B cell (primary cell): ENCODE measurements at regions not wholly inside any gene's neighbourhood (a gene's known extent, or its start where the extent isn't known, plus 50 kb on each side); places are given as distances from the start of the nearest gene placed in this dataset.

Experiments used
- ATAC-seq: fragments of 200-7000 bp; cut with Tn5 transposase; one replicate; pipeline ENCODE4 v1.10.0; 2021; ENCODE audit warnings: low read depth, mild to moderate bottlenecking, moderate number of reproducible peaks, moderate library complexity
- CTCF ChIA-PET: fragments of 350-600 bp; sonication (Branson Sonifier 250); formaldehyde crosslinking; loops from one replicate; lab custom pipeline; 2021; ENCODE audit warnings: antibody characterized with exemption, inconsistent platforms; lab: Charles Lee
- POLR2A ChIA-PET: fragments of 350-600 bp; sonication (Branson Sonifier 250); formaldehyde crosslinking; loops from one replicate; lab custom pipeline; 2021; ENCODE audit warnings: antibody characterized with exemption; lab: Charles Lee
- DNase-seq: peaks from one replicate; pipeline ENCODE4 v3.0.0; 2013
- H2AFZ ChIP-seq: 2 replicates; pipeline ENCODE4 v1.6.1; 2012; ENCODE audit warnings: mild to moderate bottlenecking, low read depth, low read length; ENCODE audit not compliant: insufficient read depth, poor library complexity, severe bottlenecking
- H3K27ac ChIP-seq, 2 donors: 1 replicate in 1 of 2; 2 replicates in 1 of 2; pipeline ENCODE4 v1.5.1; 2012 to 2013; ENCODE audit warnings: low read length in 2 of 2, mild to moderate bottlenecking in 2 of 2, moderate library complexity in 1 of 2
- H3K27me3 ChIP-seq, 4 experiments: fragments of 200-600 bp in 1 of 4; sonication (generic) in 1 of 4; replicated peaks in 1 of 4; 1 replicate in 2 of 4; 2 replicates in 2 of 4; pipeline versions ENCODE4 v1.6.1 to v1.7.0; 2013 to 2016; ENCODE audit warnings: low read length in 3 of 4, mild to moderate bottlenecking in 2 of 4, mixed read lengths in 1 of 4, moderate library complexity in 1 of 4; ENCODE audit not compliant: insufficient read depth in 4 of 4, control insufficient read depth in 3 of 4; ENCODE audit errors: control extremely low read depth in 1 of 4
- H3K36me3 ChIP-seq, 2 experiments: replicated peaks in 1 of 2; 1 replicate in 1 of 2; 2 replicates in 1 of 2; pipeline versions ENCODE4 v1.6.1 to v1.7.1; 2013; ENCODE audit warnings: low read length in 1 of 2; ENCODE audit not compliant: insufficient read depth in 2 of 2, control insufficient read depth in 1 of 2; ENCODE audit errors: control extremely low read depth in 1 of 2, extremely low read depth in 1 of 2
- H3K4me1 ChIP-seq, 2 donors: fragments of 200-600 bp in 1 of 2; sonication (generic) in 1 of 2; 1 replicate in 1 of 2; 2 replicates in 1 of 2; pipeline versions ENCODE4 v1.5.1 to v1.6.1; 2013 to 2017; ENCODE audit warnings: low read length in 2 of 2; ENCODE audit not compliant: control insufficient read depth in 2 of 2, insufficient read depth in 2 of 2
- H3K4me2 ChIP-seq: replicated peaks from 2 replicates; pipeline ENCODE3; 2012; ENCODE audit warnings: mild to moderate bottlenecking, low read depth, low read length; ENCODE audit not compliant: poor library complexity, severe bottlenecking
- H3K4me3 ChIP-seq, 5 experiments: fragments of 200-600 bp in 1 of 5; sonication (generic) in 1 of 5; 1 replicate in 3 of 5; 2 replicates in 2 of 5; pipeline versions ENCODE4 v1.5.1 to v1.7.0; 2011 to 2016; ENCODE audit warnings: low read length in 4 of 5, mild to moderate bottlenecking in 4 of 5, low read depth in 2 of 5, control low read depth in 1 of 5, moderate library complexity in 1 of 5; ENCODE audit not compliant: insufficient read depth in 1 of 5; ENCODE audit errors: control extremely low read depth in 1 of 5, extremely low read depth in 1 of 5
- H3K79me2 ChIP-seq: fragments of 200-600 bp; sonication (generic); one replicate; pipeline ENCODE4 v1.6.0; 2016; ENCODE audit warnings: low read length; ENCODE audit not compliant: control insufficient read depth, insufficient read depth
- H3K9ac ChIP-seq: fragments of 200-600 bp; sonication (generic); 2 replicates; pipeline ENCODE4 v1.6.1; 2017; ENCODE audit warnings: mild to moderate bottlenecking, low read length, moderate library complexity
- H3K9me3 ChIP-seq, 3 donors: one replicate each; pipeline versions ENCODE4 v1.6.1 to v1.7.1; 2013; ENCODE audit warnings: low read length in 2 of 3; ENCODE audit not compliant: control insufficient read depth in 2 of 3, insufficient read depth in 1 of 3; ENCODE audit errors: control extremely low read depth in 1 of 3
- H4K20me1 ChIP-seq: 2 replicates; pipeline ENCODE4 v1.6.0; 2012; ENCODE audit warnings: mild to moderate bottlenecking, low read length; ENCODE audit not compliant: insufficient read depth, control insufficient read depth, poor library complexity, severe bottlenecking
- H3K27ac Mint-ChIP-seq: one replicate; pipeline ENCODE4 v1.8.0; 2021; ENCODE audit warnings: mixed read lengths
- H3K27me3 Mint-ChIP-seq: one replicate; pipeline ENCODE4 v1.8.0; 2021; ENCODE audit warnings: mixed read lengths
- H3K4me1 Mint-ChIP-seq: one replicate; pipeline ENCODE4 v1.8.0; 2021; ENCODE audit warnings: mixed read lengths
- H3K4me3 Mint-ChIP-seq: one replicate; pipeline ENCODE4 v1.8.0; 2021; ENCODE audit warnings: mixed read lengths
- H3K9me3 Mint-ChIP-seq: one replicate; pipeline ENCODE4 v1.8.0; 2022; ENCODE audit warnings: mixed read lengths; ENCODE audit not compliant: insufficient read depth
- EZH2 ChIP-seq: IDR thresholded peaks from 2 replicates; pipeline ENCODE4 v1.6.1; 2012; ENCODE audit warnings: borderline replicate concordance, low read depth, mild to moderate bottlenecking, moderate library complexity, low read length; ENCODE audit not compliant: insufficient read depth, poor library complexity, severe bottlenecking
- WGBS: methylation state at CpG from one replicate; pipeline ENCODE4 v1.1.5; 2013; ENCODE audit warnings: missing lambda C conversion rate; ENCODE audit not compliant: insufficient coverage; 5-methylcytosine and 5-hydroxymethylcytosine counted together
- intact Hi-C: fragments of 100-400 bp; cut with micrococcal nuclease; formaldehyde crosslinking; loops from one replicate; pipeline ENCODE4 v1.10.0; 2022
- TF ChIP-seq, protein P1 (sequence below): fragments of 200-600 bp; IDR thresholded peaks from one replicate; pipeline ENCODE4 v1.8.0; 2022; ENCODE audit warnings: antibody characterized with exemption, mild to moderate bottlenecking

DNA sequence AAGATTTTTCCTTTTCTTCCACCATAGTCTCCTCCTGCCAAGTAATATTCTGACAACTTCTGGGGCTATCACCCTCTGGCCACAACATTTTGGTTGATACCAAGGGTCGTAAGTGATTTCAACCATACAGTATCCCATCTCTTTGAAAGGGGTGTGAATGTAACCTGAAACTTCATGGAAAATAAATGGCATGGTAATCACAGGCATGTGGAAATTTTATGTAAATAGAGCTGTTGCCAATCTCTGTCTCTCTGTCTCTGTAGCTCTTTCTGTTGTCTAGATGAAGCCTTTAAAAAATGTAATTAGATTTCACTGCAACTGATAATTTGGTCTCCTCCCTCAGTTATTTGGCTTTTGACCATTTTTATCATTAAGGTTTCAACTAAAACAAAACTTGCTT lies 125.6 kb upstream of the RPRM start:
- H3K4me1 ChIP-seq = no peaks in the 10 kb centered on the region
- no peak overlapping the region for H3K27ac ChIP-seq
- DNase-seq (no peak), ATAC-seq (no peak)
- no peak overlapping the region for H3K4me3 Mint-ChIP-seq
- H3K9ac ChIP-seq = no peak overlapping the region
- ChIA-PET CTCF (no interaction called here), POLR2A (no interaction called here)
- no peaks in the 10 kb centered on the region for H3K27me3 Mint-ChIP-seq
- no peak overlapping the region for H2AFZ ChIP-seq
- intact Hi-C loops = no loop called here
- no peaks in the 10 kb centered on the region for H3K27me3 ChIP-seq
- no peak overlapping the region for H3K27ac Mint-ChIP-seq
- no peak overlapping the region for H3K4me3 ChIP-seq
- no peaks in the 10 kb centered on the region for H3K9me3 ChIP-seq
- H3K4me1 Mint-ChIP-seq = no peaks in the 10 kb centered on the region
- H3K79me2 ChIP-seq = no peaks in the 10 kb centered on the region
- TF ChIP-seq, protein P1, sequence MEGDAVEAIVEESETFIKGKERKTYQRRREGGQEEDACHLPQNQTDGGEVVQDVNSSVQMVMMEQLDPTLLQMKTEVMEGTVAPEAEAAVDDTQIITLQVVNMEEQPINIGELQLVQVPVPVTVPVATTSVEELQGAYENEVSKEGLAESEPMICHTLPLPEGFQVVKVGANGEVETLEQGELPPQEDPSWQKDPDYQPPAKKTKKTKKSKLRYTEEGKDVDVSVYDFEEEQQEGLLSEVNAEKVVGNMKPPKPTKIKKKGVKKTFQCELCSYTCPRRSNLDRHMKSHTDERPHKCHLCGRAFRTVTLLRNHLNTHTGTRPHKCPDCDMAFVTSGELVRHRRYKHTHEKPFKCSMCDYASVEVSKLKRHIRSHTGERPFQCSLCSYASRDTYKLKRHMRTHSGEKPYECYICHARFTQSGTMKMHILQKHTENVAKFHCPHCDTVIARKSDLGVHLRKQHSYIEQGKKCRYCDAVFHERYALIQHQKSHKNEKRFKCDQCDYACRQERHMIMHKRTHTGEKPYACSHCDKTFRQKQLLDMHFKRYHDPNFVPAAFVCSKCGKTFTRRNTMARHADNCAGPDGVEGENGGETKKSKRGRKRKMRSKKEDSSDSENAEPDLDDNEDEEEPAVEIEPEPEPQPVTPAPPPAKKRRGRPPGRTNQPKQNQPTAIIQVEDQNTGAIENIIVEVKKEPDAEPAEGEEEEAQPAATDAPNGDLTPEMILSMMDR = no peak
- no peak for TF ChIP-seq EZH2
- H3K9me3 Mint-ChIP-seq = no peaks in the 10 kb centered on the region
- H3K36me3 ChIP-seq = no peaks in the 10 kb centered on the region
- no peak overlapping the region for H3K4me2 ChIP-seq
- H4K20me1 ChIP-seq = no peaks in the 10 kb centered on the region
- no CpG with 5 or more reads among the region's 1 CpG for WGBS

DNA sequence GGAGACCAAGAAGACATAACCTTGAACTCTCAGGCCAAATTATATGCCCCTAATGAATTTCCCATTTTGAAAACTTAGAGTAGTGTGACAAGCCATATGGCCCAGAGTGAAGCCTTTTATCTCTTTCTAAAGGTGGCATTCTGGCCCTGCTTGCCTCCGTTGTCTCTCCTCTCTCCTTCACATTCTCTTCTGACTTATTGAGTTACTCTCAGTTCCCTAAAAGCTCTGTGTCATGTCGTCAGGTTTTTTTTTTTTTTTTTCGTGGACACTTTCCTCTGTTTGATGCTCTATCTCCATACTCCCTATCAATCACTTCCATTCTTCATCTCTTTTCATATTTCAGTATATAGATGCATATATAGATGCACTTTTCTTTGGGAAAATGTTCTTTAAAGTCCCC lies 128.1 kb upstream of the RPRM start:
- no peaks in the 10 kb centered on the region for H3K4me1 ChIP-seq
- DNase-seq (no peak), ATAC-seq (no peak)
- Mint-ChIP-seq H3K4me3 (no peak overlapping the region), H3K27ac (no peak overlapping the region), H3K9me3 (peaks cover 2% of the 10 kb centered on the region), H3K4me1 (no peaks in the 10 kb centered on the region), H3K27me3 (no peaks in the 10 kb centered on the region)
- ChIA-PET CTCF (no interaction called here), POLR2A (no interaction called here)
- no peak overlapping the region for H3K4me3 ChIP-seq
- intact Hi-C loops = no loop called here
- H4K20me1 ChIP-seq = no peaks in the 10 kb centered on the region
- 52% methylated on average over 2 of the region's 3 CpGs for WGBS
- no peaks in the 10 kb centered on the region for H3K79me2 ChIP-seq
- H3K4me2 ChIP-seq = no peak overlapping the region
- H3K27ac ChIP-seq = no peak overlapping the region
- no peak for TF ChIP-seq EZH2
- TF ChIP-seq, protein P1 = no peak
- no peaks in the 10 kb centered on the region for H3K36me3 ChIP-seq
- H2AFZ ChIP-seq = no peak overlapping the region
- H3K9ac ChIP-seq = no peak overlapping the region
- H3K9me3 ChIP-seq = no peaks in the 10 kb centered on the region
- H3K27me3 ChIP-seq = no peaks in the 10 kb centered on the region
